ENCODE measurements at regions not wholly inside any gene's neighbourhood (a gene's known extent, or its start where the extent isn't known, plus 50 kb on each side); places are given as distances from the start of the nearest gene placed in this dataset.

DNA sequence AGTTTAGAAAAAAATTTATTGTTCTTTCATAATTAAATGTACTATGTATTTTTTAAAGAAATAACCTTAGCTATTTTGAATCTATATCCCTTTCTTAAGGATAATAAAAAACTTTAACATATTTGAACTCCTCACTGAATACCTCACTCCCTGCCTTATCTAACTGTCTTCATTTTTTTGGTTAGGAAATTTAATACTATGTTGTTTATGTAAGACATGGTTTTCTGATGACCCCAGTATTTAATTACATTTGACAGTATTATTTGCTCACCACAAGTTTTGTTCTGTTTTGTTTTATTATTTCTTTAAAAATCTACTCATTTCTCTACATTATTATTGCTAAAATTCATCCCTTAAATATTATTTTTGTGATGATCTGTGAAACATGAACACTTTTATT, 394.4 kb upstream of the ADGRB3 start:
- no peaks in the 10 kb centered on the region for H3K4me1 Mint-ChIP-seq (ENCODE audit: low read depth)
- no peak overlapping the region for H3K4me3 Mint-ChIP-seq
- H3K27ac Mint-ChIP-seq = no peak overlapping the region
- DNase-seq = no peak
- no peaks in the 10 kb centered on the region; the same call in 1 of the 2 replicates for H3K27me3 Mint-ChIP-seq (ENCODE audit: insufficient read depth)
- TF ChIP-seq CTCF (IDR thresholded peaks at IDR 0.05) = no peak
- no peaks in the 10 kb centered on the region for H3K36me3 Mint-ChIP-seq (ENCODE audit: low read depth)
- H3K9me3 Mint-ChIP-seq = peaks cover 16% of the 10 kb centered on the region

- TF ChIP-seq CTCF (IDR thresholded peaks at IDR 0.05) = no peak
- no peaks in the 10 kb centered on the region for H3K4me1 Mint-ChIP-seq (ENCODE audit: low read depth)
- H3K36me3 Mint-ChIP-seq (ENCODE audit: low read depth) = no peaks in the 10 kb centered on the region
- H3K27me3 Mint-ChIP-seq (ENCODE audit: insufficient read depth) = no peaks in the 10 kb centered on the region; the same call in 1 of the 2 replicates
- no peak overlapping the region for H3K27ac Mint-ChIP-seq
- no peak overlapping the region for H3K4me3 Mint-ChIP-seq
- DNase-seq = no peak
- peaks cover 27% of the 10 kb centered on the region for H3K9me3 Mint-ChIP-seq
These were observed 396.0 kb upstream of the ADGRB3 start for GRCh38 chr6:68239034-68239433.

GRCh38 chr6:68238097-68238601, 396.9 kb upstream of the ADGRB3 start:
- Mint-ChIP-seq H3K9me3 (peaks cover 27% of the 10 kb centered on the region), H3K4me3 (no peak overlapping the region), H3K36me3 (ENCODE audit: low read depth) (no peaks in the 10 kb centered on the region), H3K27me3 (ENCODE audit: insufficient read depth) (no peaks in the 10 kb centered on the region; the same call in 1 of the 2 replicates), H3K4me1 (ENCODE audit: low read depth) (no peaks in the 10 kb centered on the region; the same call in 1 of the 2 replicates), H3K27ac (no peak overlapping the region)
- no peak for DNase-seq
- no peak for TF ChIP-seq CTCF (IDR thresholded peaks at IDR 0.05)

- no peak for DNase-seq
- Mint-ChIP-seq H3K36me3 (ENCODE audit: low read depth) (no peaks in the 10 kb centered on the region), H3K27ac (no peak overlapping the region), H3K4me3 (no peak overlapping the region), H3K4me1 (ENCODE audit: low read depth) (no peaks in the 10 kb centered on the region; the same call in 1 of the 2 replicates), H3K27me3 (ENCODE audit: insufficient read depth) (no peaks in the 10 kb centered on the region; the same call in 1 of the 2 replicates), H3K9me3 (peaks cover 27% of the 10 kb centered on the region)
- TF ChIP-seq CTCF (IDR thresholded peaks at IDR 0.05) = no peak
These were observed 397.9 kb upstream of the ADGRB3 start for GRCh38 chr6:68237205-68237604.

DNA sequence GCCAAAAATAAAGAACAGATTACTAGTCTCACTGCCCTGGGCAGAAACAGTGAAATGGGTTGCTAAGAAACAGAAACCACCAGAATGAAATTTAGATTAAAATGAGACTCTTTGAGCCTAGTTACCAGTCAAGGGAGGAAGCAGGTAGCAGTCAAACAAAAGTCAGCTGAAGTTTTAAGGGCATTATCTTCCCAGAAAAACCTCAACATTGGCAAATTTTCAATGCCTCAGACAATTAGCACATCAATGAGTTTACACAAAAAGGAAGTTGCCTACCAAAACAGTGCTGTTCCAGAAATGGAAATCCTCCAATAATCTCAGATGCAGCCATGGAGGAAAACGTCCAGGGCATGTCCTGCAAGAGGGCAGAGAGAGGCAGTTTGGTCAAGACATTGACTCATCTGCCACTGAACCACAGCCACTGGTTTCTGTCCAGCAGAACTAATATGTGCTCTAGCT, 399.7 kb upstream of the ADGRB3 start:
- Mint-ChIP-seq H3K27me3 (ENCODE audit: insufficient read depth) (no peaks in the 10 kb centered on the region; the same call in 1 of the 2 replicates), H3K27ac (no peak overlapping the region; the same call in 1 of the 2 replicates), H3K4me1 (ENCODE audit: low read depth) (no peaks in the 10 kb centered on the region; the same call in 1 of the 2 replicates), H3K9me3 (peaks cover 35% of the 10 kb centered on the region), H3K4me3 (no peak overlapping the region), H3K36me3 (ENCODE audit: low read depth) (no peaks in the 10 kb centered on the region)
- no peak for DNase-seq
- TF ChIP-seq CTCF (IDR thresholded peaks at IDR 0.05) = no peak
